ENCODE measurements at regions not wholly inside any gene's neighbourhood (a gene's known extent, or its start where the extent isn't known, plus 50 kb on each side); places are given as distances from the start of the nearest gene placed in this dataset.

GRCh38 chr13:63463782-63464610 is 2048.3 kb upstream of the PCDH20 start:
- intact Hi-C loops (cut with DNase I, micrococcal nuclease), result no loop called here
- Histone ChIP-seq H3K4me1 (ENCODE audit: low read depth) (no peaks in the 10 kb centered on the region), H3K36me3 (ENCODE audit: low read depth) (no peaks in the 10 kb centered on the region), H3K9me3 (peaks cover 34% of the 10 kb centered on the region), H3K4me3 (no peak overlapping the region)
- TF ChIP-seq CTCF (IDR thresholded peaks at IDR 0.05), result no peak
- DNase-seq (no peak), ATAC-seq (no peak)

GRCh38 chr13:63460462-63461090 is 2044.9 kb upstream of the PCDH20 start:
- peaks cover 21% of the 10 kb centered on the region for H3K9me3 ChIP-seq
- H3K4me3 ChIP-seq, result no peak overlapping the region
- ATAC-seq, result no peak
- no peaks in the 10 kb centered on the region for H3K4me1 ChIP-seq (ENCODE audit: low read depth)
- no peak for DNase-seq
- TF ChIP-seq CTCF (IDR thresholded peaks at IDR 0.05), result no peak
- no peaks in the 10 kb centered on the region for H3K36me3 ChIP-seq (ENCODE audit: low read depth)
- intact Hi-C loops (cut with DNase I, micrococcal nuclease), result no loop called here

- H3K36me3 ChIP-seq (ENCODE audit: low read depth), result no peaks in the 10 kb centered on the region
- peaks cover 5% of the 10 kb centered on the region for H3K9me3 ChIP-seq
- no peak overlapping the region for H3K4me3 ChIP-seq
- no peak for TF ChIP-seq CTCF (IDR thresholded peaks at IDR 0.05)
- no peak for ATAC-seq
- intact Hi-C loops (cut with DNase I, micrococcal nuclease), result no loop called here
- H3K4me1 ChIP-seq (ENCODE audit: low read depth), result no peaks in the 10 kb centered on the region
- DNase-seq, result no peak
Observed at GRCh38 chr13:63457186-63457585, 2041.5 kb upstream of the PCDH20 start.

- H3K9me3 ChIP-seq, result peaks cover 11% of the 10 kb centered on the region
- no peak for ATAC-seq
- no peaks in the 10 kb centered on the region for H3K4me1 ChIP-seq (ENCODE audit: low read depth)
- no peaks in the 10 kb centered on the region for H3K36me3 ChIP-seq (ENCODE audit: low read depth)
- intact Hi-C loops (cut with DNase I, micrococcal nuclease), result no loop called here
- no peak overlapping the region for H3K4me3 ChIP-seq
- no peak for DNase-seq
- TF ChIP-seq CTCF (IDR thresholded peaks at IDR 0.05), result no peak
Observed at GRCh38 chr13:63455938-63456337, 2040.3 kb upstream of the PCDH20 start.

- intact Hi-C loops (cut with DNase I, micrococcal nuclease), result no loop called here
- TF ChIP-seq CTCF (IDR thresholded peaks at IDR 0.05), result no peak
- Histone ChIP-seq H3K36me3 (ENCODE audit: low read depth) (no peaks in the 10 kb centered on the region), H3K4me3 (no peak overlapping the region), H3K4me1 (ENCODE audit: low read depth) (no peaks in the 10 kb centered on the region), H3K9me3 (peaks cover 15% of the 10 kb centered on the region)
- DNase-seq (no peak), ATAC-seq (no peak)
Observed at GRCh38 chr13:63449550-63449949, 2033.9 kb upstream of the PCDH20 start.

Data from mucosa of descending colon (tissue), 3 donors.